WTC11 (cell line): ENCODE measurements at regions not wholly inside any gene's neighbourhood (a gene's known extent, or its start where the extent isn't known, plus 50 kb on each side); places are given as distances from the start of the nearest gene placed in this dataset.

ENCODE experiments used
- ATAC-seq: fragments of 200-7000 bp; cut with Tn5 transposase; 2 replicates; pipeline ENCODE4 v1.10.0; 2021; ENCODE audit warnings: mild to moderate bottlenecking, moderate library complexity
- CTCF ChIA-PET: fragments of 300-600 bp; sonication (Branson Sonifier 250); formaldehyde crosslinking; loops from one replicate; lab custom pipeline; 2021; ENCODE audit warnings: antibody characterized with exemption; lab: Charles Lee
- POLR2A ChIA-PET: fragments of 350-600 bp; sonication (Branson Sonifier 250); formaldehyde crosslinking; loops from one replicate; lab custom pipeline; 2021; ENCODE audit warnings: antibody characterized with exemption; lab: Charles Lee
- DNase-seq: peaks from one replicate; pipeline ENCODE4 v3.0.0; 2021; ENCODE audit warnings: low spot score
- H3K27ac Mint-ChIP-seq: 2 replicates; pipeline ENCODE4 v1.8.0; 2021; ENCODE audit warnings: mixed read lengths
- H3K27me3 Mint-ChIP-seq: 2 replicates; pipeline ENCODE4 v1.8.0; 2021; ENCODE audit warnings: low read depth, mild to moderate bottlenecking, moderate library complexity, mixed read lengths
- H3K36me3 Mint-ChIP-seq: 2 replicates; pipeline ENCODE4 v1.8.0; 2021; ENCODE audit warnings: mixed read lengths
- H3K4me1 Mint-ChIP-seq: 2 replicates; pipeline ENCODE4 v1.8.0; 2022; ENCODE audit warnings: mixed read lengths
- H3K4me3 Mint-ChIP-seq: 2 replicates; pipeline ENCODE4 v1.8.0; 2021; ENCODE audit warnings: mild to moderate bottlenecking, moderate library complexity, mixed read lengths
- H3K9me3 Mint-ChIP-seq: 2 replicates; pipeline ENCODE4 v1.8.0; 2021; ENCODE audit warnings: mixed read lengths
- ATF1 ChIP-seq: sonication (generic); formaldehyde crosslinking; IDR thresholded peaks from 2 replicates; pipeline ENCODE4 v1.8.1; 2023; ENCODE audit warnings: mild to moderate bottlenecking, moderate library complexity, missing genetic modification reagents
- ATF2 ChIP-seq: sonication (generic); formaldehyde crosslinking; IDR thresholded peaks from 2 replicates; pipeline ENCODE4 v1.8.1; 2022; ENCODE audit warnings: low read depth, missing genetic modification reagents, borderline replicate concordance
- CREM ChIP-seq: sonication (generic); formaldehyde crosslinking; IDR thresholded peaks from 2 replicates; pipeline ENCODE4 v1.8.1; 2022; ENCODE audit warnings: mild to moderate bottlenecking, missing genetic modification reagents, moderate library complexity
- ELF4 ChIP-seq: sonication (generic); formaldehyde crosslinking; IDR thresholded peaks from 2 replicates; pipeline ENCODE4 v1.8.1; 2022; ENCODE audit warnings: low read depth, mild to moderate bottlenecking, moderate library complexity, missing genetic modification reagents
- ESRRA ChIP-seq: sonication (generic); formaldehyde crosslinking; IDR thresholded peaks from 2 replicates; pipeline ENCODE4 v1.8.1; 2022; ENCODE audit warnings: mild to moderate bottlenecking, missing genetic modification reagents, borderline replicate concordance
- FOXP1 ChIP-seq: sonication (generic); formaldehyde crosslinking; IDR thresholded peaks from 2 replicates; pipeline ENCODE4 v1.8.0; 2022; ENCODE audit warnings: missing genetic modification reagents, mild to moderate bottlenecking, moderate library complexity, borderline replicate concordance
- HMGXB4 ChIP-seq: sonication (generic); formaldehyde crosslinking; IDR thresholded peaks from 2 replicates; pipeline ENCODE4 v1.8.1; 2023; ENCODE audit warnings: mild to moderate bottlenecking, moderate library complexity, missing genetic modification reagents
- KAT7 ChIP-seq: sonication (generic); formaldehyde crosslinking; IDR thresholded peaks from 2 replicates; pipeline ENCODE4 v1.8.1; 2023; ENCODE audit warnings: missing genetic modification reagents, mild to moderate bottlenecking, borderline replicate concordance
- MXD4 ChIP-seq: fragments of 250-450 bp; sonication (Bioruptor Pico); IDR thresholded peaks from 2 replicates; pipeline ENCODE4 v1.8.0; 2021; ENCODE audit warnings: mild to moderate bottlenecking, moderate library complexity, borderline replicate concordance
- MYBL2 ChIP-seq: sonication (generic); formaldehyde crosslinking; IDR thresholded peaks from 2 replicates; pipeline ENCODE4 v1.8.1; 2023; ENCODE audit warnings: mild to moderate bottlenecking, moderate library complexity, missing genetic modification reagents
- NFATC4 ChIP-seq: fragments of 250-450 bp; sonication (Bioruptor Pico); IDR thresholded peaks from 2 replicates; pipeline ENCODE4 v1.9.0; 2021; ENCODE audit warnings: mild to moderate bottlenecking
- NFE2L1 ChIP-seq: sonication (generic); formaldehyde crosslinking; IDR thresholded peaks from 2 replicates; pipeline ENCODE4 v1.8.1; 2023; ENCODE audit warnings: missing genetic modification reagents
- RELA ChIP-seq: sonication (generic); formaldehyde crosslinking; IDR thresholded peaks from 2 replicates; pipeline ENCODE4 v1.8.1; 2022; ENCODE audit warnings: missing genetic modification reagents, mild to moderate bottlenecking, borderline replicate concordance
- SMAD3 ChIP-seq: sonication (generic); formaldehyde crosslinking; IDR thresholded peaks from 2 replicates; pipeline ENCODE4 v1.8.0; 2022; ENCODE audit warnings: missing genetic modification reagents, mild to moderate bottlenecking, borderline replicate concordance
- TEAD1 ChIP-seq: sonication (generic); formaldehyde crosslinking; IDR thresholded peaks from 2 replicates; pipeline ENCODE4 v1.8.0; 2022; ENCODE audit warnings: mild to moderate bottlenecking, missing genetic modification reagents
- TEAD4 ChIP-seq: sonication (generic); formaldehyde crosslinking; IDR thresholded peaks from 2 replicates; pipeline ENCODE4 v1.8.0; 2022; ENCODE audit warnings: mild to moderate bottlenecking, missing genetic modification reagents
- USF1 ChIP-seq: sonication (generic); formaldehyde crosslinking; IDR thresholded peaks from 2 replicates; pipeline ENCODE4 v1.8.0; 2022; ENCODE audit warnings: mild to moderate bottlenecking, missing genetic modification reagents
- USF2 ChIP-seq: sonication (generic); formaldehyde crosslinking; IDR thresholded peaks from 2 replicates; pipeline ENCODE4 v1.8.1; 2023; ENCODE audit warnings: mild to moderate bottlenecking, missing genetic modification reagents, moderate library complexity
- ZBTB21 ChIP-seq: sonication (generic); formaldehyde crosslinking; IDR thresholded peaks from 2 replicates; pipeline ENCODE4 v1.8.1; 2023; ENCODE audit warnings: mild to moderate bottlenecking, missing genetic modification reagents, borderline replicate concordance
- ZNF232 ChIP-seq: sonication (generic); formaldehyde crosslinking; IDR thresholded peaks from 2 replicates; pipeline ENCODE4 v1.8.0; 2022; ENCODE audit warnings: mild to moderate bottlenecking, missing genetic modification reagents
- ZNF317 ChIP-seq: sonication (generic); formaldehyde crosslinking; IDR thresholded peaks from 2 replicates; pipeline ENCODE4 v1.8.1; 2023; ENCODE audit warnings: low read depth, mild to moderate bottlenecking, moderate library complexity, missing genetic modification reagents, borderline replicate concordance
- ZNF396 ChIP-seq: fragments of 250-450 bp; sonication (Bioruptor Pico); IDR thresholded peaks from 2 replicates; pipeline ENCODE4 v1.8.0; 2021; ENCODE audit warnings: mild to moderate bottlenecking, moderate library complexity, borderline replicate concordance
- ZNF671 ChIP-seq: fragments of 250-450 bp; sonication (Bioruptor Pico); IDR thresholded peaks from 2 replicates; pipeline ENCODE4 v1.8.0; 2021; ENCODE audit warnings: mild to moderate bottlenecking
- TF ChIP-seq, protein P1 (sequence below): fragments of 250-450 bp; sonication (Bioruptor Pico); IDR thresholded peaks from 2 replicates; pipeline ENCODE4 v1.8.0; 2021; ENCODE audit warnings: mild to moderate bottlenecking
- TF ChIP-seq, protein P2 (sequence below): fragments of 250-450 bp; sonication (Bioruptor Pico); IDR thresholded peaks from 2 replicates; pipeline ENCODE4 v1.9.0; 2021; ENCODE audit warnings: mild to moderate bottlenecking

GRCh38 chr2:239881031-239881471 lies 144.1 kb downstream of the NDUFA10 start:
- Mint-ChIP-seq H3K27me3 (no peaks in the 10 kb centered on the region; the same call in none of the 2 replicates), H3K9me3 (peaks cover 26% of the 10 kb centered on the region), H3K4me1 (peaks cover 24% of the 10 kb centered on the region), H3K36me3 (peaks cover 14% of the 10 kb centered on the region), H3K27ac (no peak overlapping the region), H3K4me3 (no peak overlapping the region)
- CTCF ChIA-PET: interaction anchor here (0.8 kb wide), 1 partner anchor 212 kb away, joined by 3 read pairs; no protein-coding TSS in a partner anchor
- DNase-seq (no peak), ATAC-seq (no peak)
- no peak for TF ChIP-seq ZBTB21 (CRISPR knock-in tag)
- no peak for TF ChIP-seq MYBL2 (CRISPR knock-in tag)
- TF ChIP-seq, protein P1, sequence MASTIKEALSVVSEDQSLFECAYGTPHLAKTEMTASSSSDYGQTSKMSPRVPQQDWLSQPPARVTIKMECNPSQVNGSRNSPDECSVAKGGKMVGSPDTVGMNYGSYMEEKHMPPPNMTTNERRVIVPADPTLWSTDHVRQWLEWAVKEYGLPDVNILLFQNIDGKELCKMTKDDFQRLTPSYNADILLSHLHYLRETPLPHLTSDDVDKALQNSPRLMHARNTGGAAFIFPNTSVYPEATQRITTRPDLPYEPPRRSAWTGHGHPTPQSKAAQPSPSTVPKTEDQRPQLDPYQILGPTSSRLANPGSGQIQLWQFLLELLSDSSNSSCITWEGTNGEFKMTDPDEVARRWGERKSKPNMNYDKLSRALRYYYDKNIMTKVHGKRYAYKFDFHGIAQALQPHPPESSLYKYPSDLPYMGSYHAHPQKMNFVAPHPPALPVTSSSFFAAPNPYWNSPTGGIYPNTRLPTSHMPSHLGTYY (CRISPR knock-in tag): no peak
- TF ChIP-seq ELF4 (CRISPR knock-in tag): no peak
- POLR2A ChIA-PET: no interaction called here

DNA sequence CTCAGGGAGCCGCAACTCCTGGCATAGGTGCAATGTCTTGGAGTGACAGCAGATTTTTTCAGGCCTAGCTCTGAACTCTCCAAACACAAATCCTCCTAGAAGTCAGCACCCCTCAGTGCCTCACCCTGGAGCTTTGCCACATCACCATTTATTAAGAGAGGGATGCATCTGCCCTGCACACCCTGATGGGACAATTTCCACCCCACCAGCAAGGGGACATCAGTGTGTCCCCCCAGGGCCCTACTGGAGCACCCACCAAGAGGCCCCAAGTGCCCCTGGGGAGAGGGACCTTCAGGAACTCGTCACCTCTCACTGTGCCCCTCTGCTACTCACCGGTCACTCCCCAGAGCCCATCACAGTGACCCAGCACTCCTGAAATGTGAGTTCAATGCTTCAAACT lies 144.7 kb downstream of the NDUFA10 start:
- CTCF ChIA-PET: interaction anchor here (1.4 kb wide), 1 partner anchor 56 kb away, joined by 9 read pairs; no protein-coding TSS in a partner anchor
- Mint-ChIP-seq H3K27me3 (no peaks in the 10 kb centered on the region; the same call in none of the 2 replicates), H3K4me3 (no peak overlapping the region), H3K4me1 (peaks cover 24% of the 10 kb centered on the region), H3K27ac (no peak overlapping the region), H3K9me3 (peaks cover 19% of the 10 kb centered on the region), H3K36me3 (peaks cover 13% of the 10 kb centered on the region)
- TF ChIP-seq, protein P2, sequence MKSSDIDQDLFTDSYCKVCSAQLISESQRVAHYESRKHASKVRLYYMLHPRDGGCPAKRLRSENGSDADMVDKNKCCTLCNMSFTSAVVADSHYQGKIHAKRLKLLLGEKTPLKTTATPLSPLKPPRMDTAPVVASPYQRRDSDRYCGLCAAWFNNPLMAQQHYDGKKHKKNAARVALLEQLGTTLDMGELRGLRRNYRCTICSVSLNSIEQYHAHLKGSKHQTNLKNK: no peak
- TF ChIP-seq ATF1 (CRISPR knock-in tag) (no peak), ZNF232 (CRISPR knock-in tag) (no peak), ZNF396 (no peak), MYBL2 (CRISPR knock-in tag) (no peak), TEAD1 (CRISPR knock-in tag) (no peak), TEAD4 (CRISPR knock-in tag) (no peak), KAT7 (no peak), CREM (CRISPR knock-in tag) (no peak), ESRRA (CRISPR knock-in tag) (no peak), NFE2L1 (CRISPR knock-in tag) (no peak), HMGXB4 (CRISPR knock-in tag) (no peak), ATF2 (CRISPR knock-in tag) (no peak)
- ATAC-seq (no peak), DNase-seq (no peak)
- POLR2A ChIA-PET: no interaction called here

DNA sequence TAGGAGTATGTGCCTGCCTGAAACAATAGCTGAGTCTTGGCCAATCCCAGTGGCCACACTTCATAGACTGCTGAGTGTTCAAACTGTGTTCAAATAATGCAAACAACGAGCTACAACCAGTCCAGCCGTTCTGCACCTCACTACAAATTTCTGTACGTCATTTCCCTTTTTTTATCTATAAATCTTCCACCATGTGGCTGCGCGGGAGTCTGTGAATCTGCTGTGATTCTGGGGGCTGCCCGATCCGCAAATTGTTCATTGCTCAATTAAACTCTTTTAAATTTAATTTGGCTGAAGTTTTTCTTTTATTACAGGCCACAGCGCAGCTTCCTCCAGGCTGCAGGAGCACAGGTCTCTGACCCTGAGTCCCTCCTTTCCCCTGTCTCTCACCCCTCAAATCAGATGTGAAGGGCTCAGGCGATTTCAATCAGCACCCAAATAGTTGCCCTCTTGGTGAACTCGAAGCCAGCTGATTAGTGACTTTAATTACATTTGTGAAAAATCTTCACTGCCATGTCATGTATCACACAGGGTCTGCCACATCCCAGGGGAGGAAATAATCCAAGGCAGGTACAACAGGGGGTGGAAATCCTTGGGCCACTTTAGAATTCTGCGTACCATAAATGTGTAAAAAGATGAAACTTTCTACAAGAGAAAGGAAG lies 145.6 kb downstream of the NDUFA10 start:
- ATAC-seq (no peak), DNase-seq (no peak)
- CTCF ChIA-PET: interaction anchor here (0.7 to 1.4 kb wide), 4 partner anchors 55 to 784 kb away, joined by 3 to 9 read pairs (median 3); no protein-coding TSS in a partner anchor
- peaks cover 11% of the 10 kb centered on the region for H3K9me3 Mint-ChIP-seq
- H3K4me3 Mint-ChIP-seq: no peak overlapping the region
- no peaks in the 10 kb centered on the region; the same call in none of the 2 replicates for H3K27me3 Mint-ChIP-seq
- H3K4me1 Mint-ChIP-seq: peaks cover 24% of the 10 kb centered on the region
- H3K27ac Mint-ChIP-seq: no peak overlapping the region
- POLR2A ChIA-PET: no interaction called here
- peaks cover 5% of the 10 kb centered on the region for H3K36me3 Mint-ChIP-seq
- TF ChIP-seq ELF4 (CRISPR knock-in tag) (no peak), NFATC4 (CRISPR knock-in tag) (no peak), ZNF671 (CRISPR knock-in tag) (no peak), MXD4 (CRISPR knock-in tag) (no peak), SMAD3 (CRISPR knock-in tag) (no peak), USF2 (CRISPR knock-in tag) (no peak), RELA (CRISPR knock-in tag) (no peak), ZNF317 (no peak), FOXP1 (CRISPR knock-in tag) (no peak), USF1 (CRISPR knock-in tag) (no peak)
